Urinary bladder (tissue), 3 donors: ENCODE measurements at regions not wholly inside any gene's neighbourhood (a gene's known extent, or its start where the extent isn't known, plus 50 kb on each side); places are given as distances from the start of the nearest gene placed in this dataset.
"Not testable (repeated sequence)": the region's sequence is repeated elsewhere in the genome, so short reads cannot be mapped to it uniquely, and the experiment has no call there.

Experiments
- DNase-seq: peaks from one replicate; pipeline ENCODE4 v3.0.0-alpha.2; 2015; ENCODE audit errors: extremely low spot score
- H3K27ac ChIP-seq: one replicate; pipeline ENCODE4 v1.5.1; 2013; ENCODE audit warnings: low read depth, mild to moderate bottlenecking, moderate library complexity
- H3K36me3 ChIP-seq: one replicate; pipeline ENCODE4 v1.6.1; 2013; ENCODE audit warnings: mild to moderate bottlenecking, moderate library complexity; ENCODE audit not compliant: insufficient read depth
- H3K4me1 ChIP-seq: one replicate; pipeline ENCODE4 v1.6.1; 2013; ENCODE audit warnings: mild to moderate bottlenecking, moderate library complexity; ENCODE audit not compliant: insufficient read depth
- H3K4me3 ChIP-seq: one replicate; pipeline ENCODE4 v1.5.1; 2013; ENCODE audit warnings: low read depth, low read length
- WGBS: extraction: QIAGEN DNeasy Blood & Tissue Kit; methylation state at CpG from one replicate; pipeline ENCODE4 v1.1.7; 2013; 5-methylcytosine and 5-hydroxymethylcytosine counted together
- donor health status: healthy with polysubstance abuse.
- donor health status: healthy.

DNA sequence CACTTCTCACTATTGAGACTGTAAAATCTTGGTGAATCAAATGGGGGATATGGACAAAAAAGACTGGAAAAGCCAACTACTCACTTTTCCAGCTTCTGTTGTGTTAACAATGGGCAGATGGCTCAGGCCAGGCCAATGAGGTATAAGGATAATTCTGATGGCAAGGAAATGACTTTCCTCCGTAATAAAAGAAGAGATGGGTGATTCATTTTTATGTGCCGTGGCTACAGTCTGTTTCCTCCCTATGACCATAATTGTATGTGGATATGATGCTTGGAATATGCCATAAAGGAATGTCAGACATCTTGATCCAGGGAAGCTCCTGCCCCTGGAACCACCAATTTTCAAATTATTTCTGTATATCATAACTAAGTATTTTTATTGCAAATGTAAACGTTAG is 406.8 kb downstream of the CCDC85A start:
- H3K27ac ChIP-seq = no peak overlapping the region
- DNase-seq = no peak
- no peaks in the 10 kb centered on the region for H3K36me3 ChIP-seq
- H3K4me1 ChIP-seq = no peaks in the 10 kb centered on the region
- 77% methylated on average over 3 of the region's 3 CpGs for WGBS
- H3K4me3 ChIP-seq = no peak overlapping the region

DNA sequence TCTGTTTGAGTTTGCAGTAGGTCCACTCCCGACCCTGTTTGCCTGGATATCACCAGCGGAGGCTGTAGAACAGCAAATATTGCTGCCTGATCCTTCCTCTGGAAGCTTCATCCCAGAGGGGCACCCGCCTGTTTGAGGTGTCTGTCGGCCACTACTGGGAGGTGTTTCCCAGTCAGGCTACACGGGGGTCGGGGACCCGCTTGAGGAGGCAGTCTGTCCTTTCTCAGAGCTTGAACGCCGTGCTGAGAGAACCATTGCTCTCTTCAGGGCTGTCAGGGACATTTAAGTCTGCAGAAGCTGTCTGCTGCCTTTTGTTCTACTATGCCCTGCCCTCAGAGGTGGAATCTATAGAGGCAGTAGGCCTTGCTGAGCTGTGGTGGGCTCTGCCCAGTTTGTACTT is 422.3 kb downstream of the CCDC85A start:
- not testable (repeated sequence) for DNase-seq, H3K36me3 ChIP-seq, H3K27ac ChIP-seq, H3K4me3 ChIP-seq, H3K4me1 ChIP-seq
- 90% methylated on average over 9 of the region's 9 CpGs for WGBS

DNA sequence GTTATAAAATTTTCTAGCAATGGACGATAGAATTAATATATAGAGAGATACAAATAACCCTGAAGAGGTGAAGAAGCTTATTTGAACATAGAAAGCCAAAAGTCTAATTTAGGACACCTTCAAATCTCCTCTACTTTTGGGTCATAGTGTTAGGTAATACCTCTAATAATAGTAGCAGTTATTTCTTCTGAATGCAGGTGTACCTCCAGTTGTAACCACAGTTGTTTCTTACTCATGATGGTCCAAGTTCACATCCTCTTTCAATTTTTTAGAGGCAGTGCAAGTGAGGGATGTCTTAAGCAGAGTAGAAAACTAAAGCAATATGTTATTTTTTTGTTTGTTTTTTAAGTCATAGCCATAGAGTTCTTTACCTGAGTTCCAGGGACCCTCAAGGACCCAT is 429.5 kb downstream of the CCDC85A start:
- no peak for DNase-seq
- Histone ChIP-seq H3K4me3 (no peak overlapping the region), H3K36me3 (no peaks in the 10 kb centered on the region), H3K27ac (no peak overlapping the region), H3K4me1 (no peaks in the 10 kb centered on the region)
- 69% methylated on average over 1 of the region's 1 CpG for WGBS

DNA sequence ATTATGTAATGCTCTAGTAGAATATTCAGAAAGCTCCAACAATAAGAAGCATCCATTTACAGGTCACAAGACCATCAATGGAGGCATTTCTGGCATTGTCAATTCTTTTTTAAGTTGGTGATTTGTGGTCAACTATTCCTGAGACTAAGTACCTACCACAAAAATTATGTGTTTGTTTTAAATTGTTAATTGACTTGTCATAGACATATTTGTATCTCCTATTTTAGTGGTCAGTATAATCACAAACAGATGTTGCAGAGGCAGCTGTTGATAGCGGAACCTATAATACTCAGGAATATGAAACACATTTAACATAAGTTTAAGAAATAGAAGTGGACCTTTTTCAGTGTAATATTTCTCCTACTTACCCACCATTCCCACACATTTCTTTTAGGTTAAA is 430.1 kb downstream of the CCDC85A start:
- WGBS = 76% methylated on average over 1 of the region's 1 CpG

DNA sequence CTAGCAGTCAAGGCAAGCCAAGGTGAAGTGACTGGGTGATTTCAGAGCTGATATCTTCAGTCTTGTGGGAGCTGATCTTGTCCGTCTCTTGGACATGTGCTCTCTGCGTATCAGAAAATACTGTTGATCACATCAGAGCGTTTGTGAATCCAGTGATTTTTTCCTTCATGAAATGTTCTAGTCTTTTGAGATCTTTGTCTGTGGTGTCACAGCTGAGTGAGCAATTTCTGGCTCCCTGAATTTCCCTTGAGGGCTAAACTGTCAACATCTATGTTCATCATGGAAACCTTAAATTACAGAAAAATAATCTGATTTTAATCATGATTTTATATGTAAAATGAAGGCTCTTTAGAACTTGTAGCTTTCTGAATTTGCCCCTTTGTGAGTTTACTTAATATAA is 432.0 kb downstream of the CCDC85A start:
- Histone ChIP-seq H3K4me1 (no peaks in the 10 kb centered on the region), H3K36me3 (no peaks in the 10 kb centered on the region), H3K27ac (no peak overlapping the region), H3K4me3 (no peak overlapping the region)
- 80% methylated on average over 3 of the region's 3 CpGs for WGBS
- no peak for DNase-seq

More for the DNA sequence above, 430.1 kb downstream of the CCDC85A start:
- Histone ChIP-seq H3K36me3 (no peaks in the 10 kb centered on the region), H3K27ac (no peak overlapping the region), H3K4me3 (no peak overlapping the region), H3K4me1 (no peaks in the 10 kb centered on the region)
- no peak for DNase-seq

DNA sequence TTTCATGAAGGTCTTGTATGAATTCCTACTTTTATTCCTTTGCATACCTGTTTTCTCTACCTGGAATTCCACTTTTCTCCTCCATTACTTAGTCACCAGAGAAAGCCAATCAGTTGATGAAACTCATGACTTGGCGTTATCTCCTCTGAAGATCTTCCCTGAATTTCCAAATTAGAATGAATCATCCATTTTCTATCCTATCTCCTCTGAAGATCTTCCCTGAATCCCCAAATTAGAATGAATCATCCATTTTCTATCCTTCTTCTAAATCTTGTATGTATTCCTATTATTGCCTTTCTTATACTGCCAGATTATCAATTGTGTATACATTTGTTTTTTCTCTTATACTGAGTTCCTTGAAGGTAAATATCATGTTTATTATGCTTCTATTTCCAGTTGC is 440.4 kb downstream of the CCDC85A start:
- no peaks in the 10 kb centered on the region for H3K4me1 ChIP-seq
- DNase-seq = no peak
- 89% methylated on average over 1 of the region's 1 CpG for WGBS
- no peaks in the 10 kb centered on the region for H3K36me3 ChIP-seq
- no peak overlapping the region for H3K4me3 ChIP-seq
- H3K27ac ChIP-seq = no peak overlapping the region

DNA sequence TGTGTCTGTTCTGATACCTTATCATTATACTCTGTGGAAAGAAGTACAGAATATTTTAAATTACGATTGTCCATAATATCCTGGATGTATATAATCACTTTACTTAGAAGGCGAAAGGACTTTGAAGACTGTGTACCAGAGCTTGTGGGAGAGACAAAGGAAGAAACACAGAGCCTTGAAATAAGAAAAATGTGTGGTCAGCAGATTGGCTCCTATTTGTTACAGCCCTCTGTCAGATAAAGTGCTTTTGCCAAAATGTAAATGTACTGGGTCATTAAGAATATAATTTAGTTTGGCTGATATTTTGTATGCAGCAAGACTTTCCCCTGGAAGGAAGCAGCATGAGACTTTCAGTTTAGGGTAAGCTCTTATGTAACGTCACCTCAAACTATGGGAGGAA is 443.1 kb downstream of the CCDC85A start:
- H3K36me3 ChIP-seq = no peaks in the 10 kb centered on the region
- DNase-seq = no peak
- no peak overlapping the region for H3K27ac ChIP-seq
- H3K4me3 ChIP-seq = no peak overlapping the region
- no peaks in the 10 kb centered on the region for H3K4me1 ChIP-seq
- 75% methylated on average over 3 of the region's 3 CpGs for WGBS

DNA sequence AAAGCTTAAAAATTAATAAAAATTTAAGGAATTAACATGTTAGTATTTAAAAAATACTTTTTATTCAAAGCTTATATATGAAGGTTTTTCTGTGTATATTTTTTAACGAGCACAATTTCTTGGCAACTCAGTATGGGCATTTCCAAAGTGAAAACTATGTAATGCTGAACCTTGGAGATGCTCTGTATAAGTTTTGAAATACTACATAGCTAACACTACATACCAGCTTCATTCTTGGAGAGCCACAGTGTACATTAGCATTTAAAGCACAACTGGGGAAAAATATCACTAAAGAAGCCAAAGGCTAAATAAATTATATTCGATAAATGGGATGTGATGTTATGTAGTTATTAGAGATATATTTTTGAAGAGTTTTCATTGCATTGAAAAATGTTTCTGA is 446.5 kb downstream of the CCDC85A start:
- Histone ChIP-seq H3K4me3 (no peak overlapping the region), H3K36me3 (no peaks in the 10 kb centered on the region), H3K4me1 (no peaks in the 10 kb centered on the region), H3K27ac (no peak overlapping the region)
- WGBS = 83% methylated on average over 2 of the region's 2 CpGs
- no peak for DNase-seq

DNA sequence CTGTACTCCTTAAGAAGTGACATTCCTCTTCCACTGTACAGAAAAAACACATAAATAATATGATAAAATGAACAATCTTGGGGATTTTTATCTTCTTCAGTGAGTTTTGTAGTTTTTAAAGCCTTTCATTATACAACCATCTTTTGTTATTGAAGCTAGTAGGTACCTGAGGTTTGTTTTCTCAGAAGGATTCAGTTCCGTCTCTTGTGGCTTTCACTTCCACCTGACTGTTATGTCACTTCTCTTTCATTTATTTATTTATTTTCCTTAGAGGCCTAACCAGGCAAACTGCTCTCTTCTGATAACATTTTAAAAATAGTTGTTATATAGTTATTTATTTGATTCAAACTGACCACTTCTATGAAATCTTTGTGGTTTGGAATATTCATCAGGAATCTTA is 464.2 kb downstream of the CCDC85A start:
- H3K4me3 ChIP-seq = no peak overlapping the region
- DNase-seq = no peak
- 81% methylated on average over 1 of the region's 1 CpG for WGBS

DNA sequence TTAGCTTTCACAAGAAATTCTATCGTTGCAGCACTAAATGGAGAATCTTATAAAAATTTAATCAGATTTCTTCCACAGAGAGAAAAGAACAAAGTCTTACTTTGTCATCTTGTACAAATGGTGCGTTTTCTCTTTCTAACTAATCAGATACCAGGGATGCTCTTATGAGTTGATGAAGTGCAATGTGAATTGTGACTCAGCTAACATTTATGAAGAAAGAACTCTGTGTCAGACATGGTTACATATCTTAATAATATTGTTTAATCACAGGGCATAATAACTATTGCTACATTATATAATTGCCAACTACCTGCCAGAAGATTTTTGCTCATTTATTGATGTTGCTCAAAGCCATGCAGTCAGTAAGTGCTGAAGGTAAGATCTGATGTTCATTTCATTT is 465.0 kb downstream of the CCDC85A start:
- Histone ChIP-seq H3K4me1 (no peaks in the 10 kb centered on the region), H3K27ac (no peak overlapping the region), H3K4me3 (no peak overlapping the region), H3K36me3 (no peaks in the 10 kb centered on the region)
- WGBS = 58% methylated on average over 2 of the region's 2 CpGs
- DNase-seq = no peak

More for the DNA sequence above, 464.2 kb downstream of the CCDC85A start:
- no peaks in the 10 kb centered on the region for H3K4me1 ChIP-seq
- H3K36me3 ChIP-seq = no peaks in the 10 kb centered on the region
- H3K27ac ChIP-seq = no peak overlapping the region

DNA sequence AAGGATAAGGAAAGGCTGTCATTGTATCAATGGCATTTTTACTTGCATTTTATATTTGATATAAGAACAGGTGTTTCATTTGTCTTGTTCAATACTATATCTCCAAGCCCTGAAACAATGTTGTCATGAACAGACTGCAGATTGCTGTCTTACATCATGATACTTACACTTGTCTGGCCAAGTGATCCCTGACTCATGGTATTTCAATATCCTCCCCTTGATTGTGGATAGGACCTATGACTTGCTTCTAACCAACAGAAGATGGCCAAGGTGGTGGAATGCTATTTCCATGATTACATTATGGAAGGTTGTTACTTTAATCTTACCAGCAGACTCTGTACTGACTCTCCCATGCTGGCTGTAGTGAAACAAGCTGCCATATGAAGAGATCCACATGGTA is 471.1 kb downstream of the CCDC85A start:
- no peaks in the 10 kb centered on the region for H3K4me1 ChIP-seq
- no peaks in the 10 kb centered on the region for H3K36me3 ChIP-seq
- no peak for DNase-seq
- H3K4me3 ChIP-seq = no peak overlapping the region
- H3K27ac ChIP-seq = no peak overlapping the region

DNA sequence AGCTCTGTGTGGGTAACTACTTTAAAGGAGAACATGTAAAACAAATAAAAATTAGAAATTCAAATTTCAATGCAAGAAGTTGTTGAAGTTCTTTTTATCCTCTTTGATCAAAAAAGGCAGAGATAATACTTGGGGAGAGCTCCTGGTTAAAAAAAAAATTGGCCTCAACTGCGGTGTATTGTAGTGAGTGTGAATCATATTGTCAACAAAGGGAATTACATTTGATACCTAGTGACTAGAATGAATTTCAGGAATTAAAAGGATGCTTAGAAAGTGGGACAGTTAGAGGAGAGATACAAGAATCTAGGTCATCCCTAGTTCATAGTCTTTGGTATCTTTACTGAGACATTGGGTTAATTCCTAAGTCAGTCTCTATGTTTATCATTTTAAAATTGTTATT is 473.0 kb downstream of the CCDC85A start:
- Histone ChIP-seq H3K36me3 (no peaks in the 10 kb centered on the region), H3K4me1 (no peaks in the 10 kb centered on the region), H3K4me3 (no peak overlapping the region), H3K27ac (no peak overlapping the region)
- no peak for DNase-seq
- WGBS = 80% methylated on average over 1 of the region's 1 CpG

DNA sequence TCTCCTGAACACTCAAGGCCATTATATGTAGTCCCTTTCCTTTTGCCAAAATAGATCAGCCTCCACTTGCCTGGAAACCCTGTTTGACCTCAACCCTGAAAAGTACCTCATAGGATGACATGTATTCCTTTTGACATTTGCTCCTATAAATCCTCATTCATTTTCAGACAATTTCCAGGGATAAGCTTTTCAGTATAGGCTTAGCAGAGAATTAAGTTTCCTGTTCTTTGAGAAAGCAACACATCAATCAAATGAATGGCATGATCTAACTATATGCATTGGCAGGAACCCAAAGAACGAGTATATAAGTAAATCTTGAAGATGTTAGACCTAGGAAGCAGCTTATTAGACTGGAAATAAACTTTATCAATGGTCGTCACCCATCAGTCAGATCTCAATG is 483.0 kb downstream of the CCDC85A start:
- no peak overlapping the region for H3K4me3 ChIP-seq
- 23% methylated on average over 2 of the region's 2 CpGs for WGBS
- H3K36me3 ChIP-seq = no peaks in the 10 kb centered on the region
- no peak for DNase-seq
- no peaks in the 10 kb centered on the region for H3K4me1 ChIP-seq
- H3K27ac ChIP-seq = no peak overlapping the region

DNA sequence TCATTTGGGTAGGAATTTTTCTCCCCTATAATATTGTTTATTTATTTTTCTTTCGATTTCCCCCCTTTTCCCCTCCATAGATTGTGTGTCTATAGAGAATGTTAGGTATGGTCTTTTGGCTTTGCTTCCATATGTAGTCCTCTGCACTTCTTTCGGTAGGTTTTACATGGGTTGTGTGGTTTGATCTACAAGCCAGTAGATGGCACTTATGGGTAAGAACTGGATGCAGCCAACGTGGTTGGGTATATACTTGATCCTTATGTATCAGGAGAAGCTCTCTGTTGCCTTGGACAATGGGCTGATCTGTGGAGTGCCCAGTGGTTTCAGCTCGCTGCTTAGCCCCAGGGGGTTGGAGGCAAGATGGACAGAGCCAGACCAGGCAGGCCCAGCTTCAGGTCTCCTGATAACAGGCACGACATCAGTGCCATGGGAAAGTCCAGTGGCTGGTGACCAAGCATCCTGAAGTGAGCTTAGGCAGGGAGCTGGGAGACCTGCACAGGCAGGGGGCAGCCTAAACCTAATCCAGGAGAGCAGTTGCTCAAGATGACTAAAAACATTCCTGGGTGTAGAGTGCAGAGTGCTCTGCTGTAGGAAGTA is 488.3 kb downstream of the CCDC85A start:
- no peak for DNase-seq
- Histone ChIP-seq H3K4me3 (no peak overlapping the region), H3K4me1 (no peaks in the 10 kb centered on the region), H3K36me3 (no peaks in the 10 kb centered on the region), H3K27ac (no peak overlapping the region)
- 57% methylated on average over 5 of the region's 5 CpGs for WGBS

DNA sequence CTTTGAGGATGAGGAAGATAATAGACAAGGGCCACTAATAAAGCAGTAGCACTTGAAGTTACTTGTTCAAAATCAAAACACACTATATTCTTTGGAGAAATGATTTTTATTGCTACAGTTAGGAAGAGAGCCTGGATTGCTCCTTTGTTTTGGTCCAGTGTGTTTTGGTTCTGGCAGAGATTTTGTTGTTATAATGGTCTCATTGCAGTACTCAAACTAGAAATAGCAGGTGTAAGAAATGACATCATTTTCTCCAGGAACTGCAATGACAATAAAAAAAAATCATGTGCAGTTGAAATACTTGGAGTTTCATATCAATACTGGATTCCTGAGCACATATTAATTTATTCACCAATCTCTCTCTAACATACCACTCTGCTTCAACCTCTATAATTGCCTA is 490.3 kb downstream of the CCDC85A start:
- H3K4me3 ChIP-seq = no peak overlapping the region
- H3K27ac ChIP-seq = no peak overlapping the region
- H3K36me3 ChIP-seq = no peaks in the 10 kb centered on the region
- no peaks in the 10 kb centered on the region for H3K4me1 ChIP-seq
- DNase-seq = no peak
